ENCODE measurements at regions not wholly inside any gene's neighbourhood (a gene's known extent, or its start where the extent isn't known, plus 50 kb on each side); places are given as distances from the start of the nearest gene placed in this dataset.

- TF ChIP-seq CTCF (IDR thresholded peaks at IDR 0.05; ENCODE audit: insufficient read depth, low read length, missing control alignments): no peak
- ChIA-PET CTCF (interaction anchor here (0.6 kb wide), 1 partner anchor 73 kb away, joined by 3 read pairs; no protein-coding TSS in a partner anchor), POLR2A (no interaction called here)
- H3K4me3 ChIP-seq (ENCODE audit: low read depth, low read length): no peak overlapping the region
- DNase-seq (ENCODE audit: low read depth, low spot score): no peak
Measured at GRCh38 chr4:138320831-138321230, 78.7 kb upstream of the SLC7A11 start.

GRCh38 chr4:138320030-138320429 lies 77.9 kb upstream of the SLC7A11 start:
- no peak for TF ChIP-seq CTCF (IDR thresholded peaks at IDR 0.05; ENCODE audit: insufficient read depth, low read length, missing control alignments)
- CTCF ChIA-PET: no interaction called here
- no peak for DNase-seq (ENCODE audit: low read depth, low spot score)
- no peak overlapping the region for H3K4me3 ChIP-seq (ENCODE audit: low read depth, low read length)
- POLR2A ChIA-PET: no interaction called here

GRCh38 chr4:138317175-138317748 lies 75.1 kb upstream of the SLC7A11 start:
- H3K4me3 ChIP-seq (ENCODE audit: low read depth, low read length): no peak overlapping the region
- no peak for DNase-seq (ENCODE audit: low read depth, low spot score)
- no peak for TF ChIP-seq CTCF (IDR thresholded peaks at IDR 0.05; ENCODE audit: insufficient read depth, low read length, missing control alignments)
- CTCF ChIA-PET: no interaction called here
- POLR2A ChIA-PET: no interaction called here

- ChIA-PET CTCF (no interaction called here), POLR2A (no interaction called here)
- no peak for TF ChIP-seq CTCF (IDR thresholded peaks at IDR 0.05; ENCODE audit: insufficient read depth, low read length, missing control alignments)
- no peak overlapping the region for H3K4me3 ChIP-seq (ENCODE audit: low read depth, low read length)
- no peak for DNase-seq (ENCODE audit: low read depth, low spot score)
Measured at GRCh38 chr4:138312536-138312911, 70.4 kb upstream of the SLC7A11 start.

GRCh38 chr4:138311771-138312535 lies 69.8 kb upstream of the SLC7A11 start:
- TF ChIP-seq CTCF (IDR thresholded peaks at IDR 0.05; ENCODE audit: insufficient read depth, low read length, missing control alignments): no peak
- DNase-seq (ENCODE audit: low read depth, low spot score): no peak
- no peak overlapping the region for H3K4me3 ChIP-seq (ENCODE audit: low read depth, low read length)
- ChIA-PET POLR2A (no interaction called here), CTCF (no interaction called here)

GRCh38 chr4:138310991-138311390 lies 68.8 kb upstream of the SLC7A11 start:
- H3K4me3 ChIP-seq (ENCODE audit: low read depth, low read length): no peak overlapping the region
- ChIA-PET CTCF (no interaction called here), POLR2A (interaction anchor here (0.6 kb wide), 1 partner anchor 129 kb away, joined by 3 read pairs; no protein-coding TSS in a partner anchor)
- DNase-seq (ENCODE audit: low read depth, low spot score): peak; percentile 55
- TF ChIP-seq CTCF (IDR thresholded peaks at IDR 0.05; ENCODE audit: insufficient read depth, low read length, missing control alignments): no peak

Measured in AG04449 (cell line).